GM23248 (cell line): ENCODE measurements at regions not wholly inside any gene's neighbourhood (a gene's known extent, or its start where the extent isn't known, plus 50 kb on each side); places are given as distances from the start of the nearest gene placed in this dataset.

Experiments used
- EZH2 ChIP-seq: fragments of 200-600 bp; sonication (generic); IDR thresholded peaks from 2 replicates; pipeline ENCODE4 v1.6.1; 2018; ENCODE audit warnings: antibody characterized with exemption, mild to moderate bottlenecking; ENCODE audit not compliant: insufficient read depth, poor library complexity, severe bottlenecking
- EZH2phosphoT487 ChIP-seq: fragments of 200-600 bp; sonication (generic); IDR thresholded peaks from 2 replicates; pipeline ENCODE4 v1.6.1; 2018; ENCODE audit warnings: antibody characterized with exemption, moderate library complexity, mild to moderate bottlenecking, low read depth; ENCODE audit not compliant: insufficient read depth

DNA sequence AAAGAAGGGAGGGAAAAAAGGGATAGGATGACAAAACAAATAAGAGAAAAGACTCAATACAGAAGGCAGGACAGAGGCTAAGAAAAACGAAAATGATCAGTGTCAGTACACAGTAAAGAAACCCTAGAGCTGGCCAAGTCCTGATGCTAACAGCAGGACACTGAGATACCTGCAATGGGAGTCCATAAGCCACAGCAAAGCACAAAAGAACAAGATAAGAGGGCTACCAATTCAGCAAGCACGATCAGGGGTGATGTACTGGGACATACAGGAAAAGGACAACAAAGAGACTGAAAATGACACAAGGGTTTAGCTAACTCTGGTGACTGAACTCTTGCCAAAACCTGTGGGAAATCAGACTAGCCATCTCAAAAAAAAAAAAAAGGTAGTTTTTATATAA, 1072.6 kb upstream of the COX7C start:
- TF ChIP-seq EZH2 (no peak), EZH2phosphoT487 (no peak)
